Stimulated activated naive B cell treated with anti-CD40 and anti-IgM and Interleukin-4, amounts not matched to agents 10 μg/mL and 1 μg/mL and 100 μg/mL, for 72 hours (primary cell): ENCODE measurements at regions not wholly inside any gene's neighbourhood (a gene's known extent, or its start where the extent isn't known, plus 50 kb on each side); places are given as distances from the start of the nearest gene placed in this dataset.
"Not testable (repeated sequence)": the region's sequence is repeated elsewhere in the genome, so short reads cannot be mapped to it uniquely, and the experiment has no call there.

Experiments
- ATAC-seq, 2 donors: fragments of 150-1000 bp; cut with Tn5 transposase; replicated peaks; 2 replicates each; pipeline ENCODE4 v1.10.0; 2021; ENCODE audit warnings: moderate library complexity in 1 of 2
- DNase-seq: peaks from one replicate; pipeline ENCODE4 v3.0.0; 2021
- H3K27ac Mint-ChIP-seq: one replicate; pipeline ENCODE4 v1.8.0; 2022; ENCODE audit warnings: mild to moderate bottlenecking, mixed read lengths
- H3K27me3 Mint-ChIP-seq, 2 donors: one replicate each; pipeline ENCODE4 v1.8.0; 2022; ENCODE audit warnings: mixed read lengths in 2 of 2
- H3K36me3 Mint-ChIP-seq, 2 donors: one replicate each; pipeline ENCODE4 v1.8.0; 2022; ENCODE audit warnings: mixed read lengths in 2 of 2, mild to moderate bottlenecking in 1 of 2
- H3K4me1 Mint-ChIP-seq, 2 donors: one replicate each; pipeline ENCODE4 v1.8.0; 2022; ENCODE audit warnings: mixed read lengths in 2 of 2, mild to moderate bottlenecking in 1 of 2
- H3K4me3 Mint-ChIP-seq, 2 donors: one replicate each; pipeline ENCODE4 v1.8.0; 2022; ENCODE audit warnings: mild to moderate bottlenecking in 2 of 2, mixed read lengths in 2 of 2, moderate library complexity in 1 of 2
- H3K9me3 Mint-ChIP-seq, 2 donors: one replicate each; pipeline ENCODE4 v1.8.0; 2022; ENCODE audit warnings: mixed read lengths in 2 of 2, mild to moderate bottlenecking in 1 of 2

DNA sequence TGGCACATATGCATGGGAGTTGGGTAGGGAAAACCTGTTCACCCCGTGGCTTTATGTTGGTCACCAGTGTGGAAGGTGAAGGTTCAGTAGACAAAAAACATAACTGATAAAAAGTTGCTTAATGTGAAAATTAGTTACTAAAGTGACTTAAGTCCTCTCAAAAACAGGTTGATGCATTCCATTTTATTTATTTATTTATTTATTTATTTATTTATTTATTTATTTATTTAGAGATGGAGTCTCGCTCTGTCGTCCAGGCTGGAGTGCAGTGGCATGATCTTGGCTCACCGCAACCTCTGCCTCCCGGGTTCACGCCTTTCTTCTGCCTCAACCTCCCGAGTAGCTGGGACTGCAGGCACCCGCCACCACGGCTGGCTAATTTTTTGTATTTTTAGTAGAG is 541.0 kb downstream of the DCDC2C start:
- not testable (repeated sequence) for H3K27ac Mint-ChIP-seq, H3K36me3 Mint-ChIP-seq, DNase-seq, H3K4me1 Mint-ChIP-seq, ATAC-seq, H3K4me3 Mint-ChIP-seq, H3K27me3 Mint-ChIP-seq, H3K9me3 Mint-ChIP-seq

DNA sequence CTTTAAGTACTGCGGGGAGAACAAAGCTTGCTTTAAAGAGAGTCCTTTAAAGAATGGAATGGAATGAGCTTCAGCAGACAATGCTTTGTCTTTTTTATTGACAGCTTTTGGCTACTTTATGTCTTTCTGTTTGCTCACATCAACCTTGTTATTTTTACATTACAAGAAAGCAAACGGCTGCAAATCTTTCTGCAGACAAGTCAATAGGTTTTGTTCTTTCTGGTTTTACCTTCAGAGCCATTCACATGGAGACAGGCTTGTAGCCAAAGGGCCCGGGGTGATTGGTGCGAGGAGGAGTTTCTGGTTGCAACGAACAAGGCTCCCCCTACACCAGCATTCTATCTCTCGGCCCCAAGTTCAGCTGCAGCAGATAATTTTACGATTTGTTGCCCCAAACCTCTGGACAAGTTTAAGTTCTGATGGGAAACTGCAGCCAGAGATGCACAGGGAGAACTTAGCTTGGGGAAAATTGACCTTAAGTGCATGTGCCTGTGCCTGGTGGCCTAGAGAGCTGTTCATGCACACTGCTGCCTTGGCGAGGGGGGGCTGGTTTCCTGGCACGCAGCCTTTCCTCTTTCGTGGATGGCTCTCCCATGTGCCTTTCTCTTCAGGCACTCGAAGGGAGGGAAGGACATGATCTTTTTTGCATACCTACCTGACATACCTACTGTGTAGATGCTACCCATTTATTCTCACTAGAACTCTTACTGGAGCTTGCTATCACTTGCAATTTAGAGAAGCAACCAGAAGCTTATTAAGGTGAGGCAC is 543.2 kb downstream of the DCDC2C start:
- no peak for DNase-seq
- ATAC-seq = no peak
- H3K9me3 Mint-ChIP-seq = peaks cover 1 to 6% of the 10 kb centered on the region in 2 donors
- peaks cover 0 to 1% of the 10 kb centered on the region in 2 donors for H3K36me3 Mint-ChIP-seq
- no peak overlapping the region for H3K4me3 Mint-ChIP-seq
- no peak overlapping the region for H3K27ac Mint-ChIP-seq
- peaks cover 3 to 5% of the 10 kb centered on the region in 2 donors for H3K27me3 Mint-ChIP-seq
- H3K4me1 Mint-ChIP-seq = no peaks in the 10 kb centered on the region

DNA sequence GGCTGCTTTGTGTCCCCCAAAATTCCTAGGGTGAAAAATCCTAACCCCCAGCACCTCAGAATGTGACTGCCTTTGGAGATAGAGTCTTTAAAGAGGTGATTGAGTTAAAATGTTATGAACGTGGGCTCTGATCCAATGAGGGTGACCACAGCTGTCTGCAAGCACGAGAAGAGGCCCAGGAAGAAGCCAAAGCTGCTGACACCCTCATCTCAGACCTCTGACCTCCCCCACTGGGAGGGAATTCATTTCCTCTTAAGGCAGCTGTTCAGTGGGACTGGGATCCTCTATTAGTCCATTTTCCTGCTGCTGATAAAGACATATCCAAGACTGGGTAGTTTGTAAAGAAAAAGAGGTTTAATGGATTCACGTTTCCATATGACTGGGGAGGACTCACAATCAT is 544.4 kb downstream of the DCDC2C start:
- no peak overlapping the region for H3K27ac Mint-ChIP-seq
- peaks cover 0 to 1% of the 10 kb centered on the region in 2 donors for H3K36me3 Mint-ChIP-seq
- peaks cover 6 to 7% of the 10 kb centered on the region in 2 donors for H3K27me3 Mint-ChIP-seq
- H3K4me1 Mint-ChIP-seq = no peaks in the 10 kb centered on the region
- no peak for ATAC-seq
- no peak overlapping the region for H3K4me3 Mint-ChIP-seq
- no peak for DNase-seq
- H3K9me3 Mint-ChIP-seq = peaks cover 1 to 6% of the 10 kb centered on the region in 2 donors

DNA sequence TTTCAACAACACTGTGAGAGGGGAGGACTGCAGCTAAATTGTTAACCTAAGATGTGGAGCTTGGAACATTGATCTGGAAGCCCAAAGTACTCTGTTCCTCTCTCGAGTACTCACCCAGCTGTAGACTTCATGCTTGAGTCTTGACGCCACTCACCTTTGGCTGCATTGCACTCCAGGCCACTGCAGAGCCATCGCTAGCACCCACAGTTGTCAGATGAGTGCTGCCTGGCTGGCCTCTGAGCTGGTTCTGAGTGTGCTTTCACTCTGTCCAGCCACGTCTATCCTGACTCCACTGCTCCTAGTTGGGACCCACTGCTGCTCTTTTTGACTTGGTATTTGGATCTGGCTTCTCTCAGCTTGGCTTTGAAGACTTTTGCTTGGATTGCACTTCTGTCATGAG is 552.1 kb downstream of the DCDC2C start:
- Mint-ChIP-seq H3K9me3 (no peaks in the 10 kb centered on the region), H3K27ac (no peak overlapping the region), H3K27me3 (peaks cover 6 to 7% of the 10 kb centered on the region in 2 donors), H3K4me1 (peaks cover 8% of the 10 kb centered on the region in 2 donors), H3K36me3 (no peaks in the 10 kb centered on the region), H3K4me3 (no peak overlapping the region)
- DNase-seq = no peak
- no peak for ATAC-seq

GRCh38 chr2:4256351-4256750 is 553.0 kb downstream of the DCDC2C start:
- ATAC-seq (peak; percentile 58 to 73), DNase-seq (no peak)
- H3K4me3 Mint-ChIP-seq = no peak overlapping the region
- H3K9me3 Mint-ChIP-seq = no peaks in the 10 kb centered on the region
- no peak overlapping the region for H3K27ac Mint-ChIP-seq
- H3K27me3 Mint-ChIP-seq = peaks cover 4% of the 10 kb centered on the region in 2 donors
- peaks cover 8% of the 10 kb centered on the region in 2 donors for H3K4me1 Mint-ChIP-seq
- no peaks in the 10 kb centered on the region for H3K36me3 Mint-ChIP-seq

- H3K27ac Mint-ChIP-seq = no peak overlapping the region
- peaks cover 8% of the 10 kb centered on the region in 2 donors for H3K4me1 Mint-ChIP-seq
- no peaks in the 10 kb centered on the region for H3K27me3 Mint-ChIP-seq
- H3K9me3 Mint-ChIP-seq = no peaks in the 10 kb centered on the region
- H3K36me3 Mint-ChIP-seq = no peaks in the 10 kb centered on the region
- DNase-seq (no peak), ATAC-seq (no peak)
- H3K4me3 Mint-ChIP-seq = no peak overlapping the region
These were observed 555.2 kb downstream of the DCDC2C start for GRCh38 chr2:4258563-4258962.

GRCh38 chr2:4265936-4266335 is 562.6 kb downstream of the DCDC2C start:
- no peaks in the 10 kb centered on the region for H3K27me3 Mint-ChIP-seq
- DNase-seq (no peak), ATAC-seq (no peak)
- no peaks in the 10 kb centered on the region for H3K36me3 Mint-ChIP-seq
- no peak overlapping the region for H3K4me3 Mint-ChIP-seq
- H3K27ac Mint-ChIP-seq = no peak overlapping the region
- H3K9me3 Mint-ChIP-seq = no peaks in the 10 kb centered on the region
- H3K4me1 Mint-ChIP-seq = peaks cover 2 to 5% of the 10 kb centered on the region in 2 donors

GRCh38 chr2:4269885-4270284 is 566.5 kb downstream of the DCDC2C start:
- Mint-ChIP-seq H3K27ac (no peak overlapping the region), H3K4me3 (no peak overlapping the region), H3K9me3 (no peaks in the 10 kb centered on the region), H3K36me3 (no peaks in the 10 kb centered on the region), H3K4me1 (peaks cover 2 to 5% of the 10 kb centered on the region in 2 donors), H3K27me3 (no peaks in the 10 kb centered on the region)
- DNase-seq = no peak
- no peak for ATAC-seq

DNA sequence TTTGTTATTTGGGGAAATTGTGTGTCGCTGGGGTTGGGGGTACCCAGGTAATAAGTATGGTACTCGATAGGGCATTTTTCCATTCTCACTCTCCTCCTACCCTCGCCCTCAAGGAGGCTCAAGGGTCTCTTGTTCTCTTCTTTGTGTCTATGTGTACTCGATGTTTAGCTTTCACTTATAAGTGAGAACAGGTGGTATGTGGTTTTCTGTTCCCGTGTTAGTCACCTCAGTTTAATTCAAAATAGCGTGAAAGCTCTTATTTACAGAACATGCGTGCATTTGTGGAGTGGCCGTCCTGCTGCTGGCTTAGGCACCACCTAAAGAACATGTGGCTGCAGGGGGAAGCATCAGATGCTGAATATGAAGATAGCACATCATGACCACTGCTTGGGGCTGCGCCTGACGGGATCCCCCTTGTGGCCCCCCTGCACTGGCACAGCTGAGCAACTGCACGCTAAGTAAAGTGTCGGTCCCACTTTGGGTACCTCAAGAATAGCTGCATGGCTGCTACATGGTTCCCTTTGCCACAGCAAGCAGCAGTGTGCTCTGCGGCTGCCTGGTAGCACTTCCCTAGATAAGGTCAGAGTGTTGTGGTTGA is 569.0 kb downstream of the DCDC2C start:
- no peak overlapping the region for H3K4me3 Mint-ChIP-seq

GRCh38 chr2:4278392-4278791 is 575.0 kb downstream of the DCDC2C start:
- DNase-seq (no peak), ATAC-seq (no peak)
- Mint-ChIP-seq H3K36me3 (no peaks in the 10 kb centered on the region), H3K4me3 (no peak overlapping the region), H3K9me3 (peaks cover 1 to 3% of the 10 kb centered on the region in 2 donors), H3K27me3 (peaks cover 0 to 4% of the 10 kb centered on the region in 2 donors), H3K4me1 (no peaks in the 10 kb centered on the region), H3K27ac (no peak overlapping the region)

More for the DNA sequence above, 569.0 kb downstream of the DCDC2C start:
- no peak for DNase-seq
- Mint-ChIP-seq H3K27me3 (peaks cover 0 to 4% of the 10 kb centered on the region in 2 donors), H3K4me1 (no peaks in the 10 kb centered on the region), H3K9me3 (no peaks in the 10 kb centered on the region), H3K36me3 (no peaks in the 10 kb centered on the region), H3K27ac (no peak overlapping the region)
- no peak for ATAC-seq

- Mint-ChIP-seq H3K4me3 (no peak overlapping the region), H3K36me3 (no peaks in the 10 kb centered on the region), H3K27me3 (peaks cover 0 to 4% of the 10 kb centered on the region in 2 donors), H3K4me1 (no peaks in the 10 kb centered on the region), H3K27ac (no peak overlapping the region), H3K9me3 (peaks cover 1 to 3% of the 10 kb centered on the region in 2 donors)
- no peak for ATAC-seq
- no peak for DNase-seq
These were observed 576.1 kb downstream of the DCDC2C start for GRCh38 chr2:4279431-4279830.

DNA sequence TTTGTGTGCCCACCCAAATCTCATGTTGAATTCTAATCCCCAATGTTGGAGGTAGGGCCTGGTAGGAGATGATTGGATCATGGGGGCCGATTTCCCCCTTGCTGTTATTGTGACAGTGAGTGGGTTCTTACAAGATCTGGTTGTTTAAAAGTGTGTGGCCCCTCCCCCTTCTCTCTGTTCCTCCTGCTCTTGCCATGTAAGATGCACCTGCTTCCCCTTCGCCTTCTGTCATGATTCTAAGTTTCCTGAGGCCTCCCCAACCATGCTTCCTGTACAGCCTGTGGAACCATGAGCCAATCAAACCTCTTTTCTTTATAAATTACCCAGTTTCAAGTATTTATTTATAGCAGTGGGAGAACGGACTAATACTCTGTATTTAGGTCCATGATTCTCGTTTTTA is 588.1 kb downstream of the DCDC2C start:
- H3K9me3 Mint-ChIP-seq = peaks cover 5 to 8% of the 10 kb centered on the region in 2 donors
- DNase-seq (no peak), ATAC-seq (peak; percentile 65 to 68)
- H3K27me3 Mint-ChIP-seq = no peaks in the 10 kb centered on the region
- H3K36me3 Mint-ChIP-seq = no peaks in the 10 kb centered on the region
- H3K27ac Mint-ChIP-seq = no peak overlapping the region
- peaks cover 13 to 20% of the 10 kb centered on the region in 2 donors for H3K4me1 Mint-ChIP-seq
- H3K4me3 Mint-ChIP-seq = no peak overlapping the region

GRCh38 chr2:4295680-4296079 is 592.3 kb downstream of the DCDC2C start:
- DNase-seq = no peak
- H3K4me3 Mint-ChIP-seq = no peak overlapping the region
- no peak overlapping the region for H3K27ac Mint-ChIP-seq
- no peak for ATAC-seq
- peaks cover 2 to 5% of the 10 kb centered on the region in 2 donors for H3K9me3 Mint-ChIP-seq
- peaks cover 22 to 49% of the 10 kb centered on the region in 2 donors for H3K4me1 Mint-ChIP-seq
- H3K27me3 Mint-ChIP-seq = no peaks in the 10 kb centered on the region
- H3K36me3 Mint-ChIP-seq = no peaks in the 10 kb centered on the region

DNA sequence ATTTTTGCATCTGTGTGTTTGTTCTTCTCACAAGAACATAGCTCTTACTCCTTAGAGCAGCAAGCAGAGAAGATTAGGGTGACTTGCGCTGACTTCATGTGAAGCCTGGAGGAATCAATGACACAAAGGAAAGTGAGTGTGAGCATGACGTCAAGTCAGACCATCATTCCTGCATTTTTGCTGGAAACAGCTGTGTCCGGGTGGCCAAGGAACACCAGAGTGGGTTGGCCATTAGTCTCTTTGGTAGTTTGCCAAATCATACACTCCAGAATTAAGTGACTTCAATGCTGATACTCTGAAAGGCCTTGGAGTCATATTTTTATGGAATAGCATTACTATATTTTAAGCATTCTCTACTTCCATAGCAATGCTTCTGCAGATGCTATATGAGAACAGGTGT is 597.2 kb downstream of the DCDC2C start:
- Mint-ChIP-seq H3K4me1 (peaks cover 11 to 29% of the 10 kb centered on the region in 2 donors), H3K4me3 (no peak overlapping the region), H3K36me3 (no peaks in the 10 kb centered on the region), H3K27me3 (no peaks in the 10 kb centered on the region), H3K27ac (no peak overlapping the region), H3K9me3 (no peaks in the 10 kb centered on the region)
- ATAC-seq (no peak), DNase-seq (no peak)

DNA sequence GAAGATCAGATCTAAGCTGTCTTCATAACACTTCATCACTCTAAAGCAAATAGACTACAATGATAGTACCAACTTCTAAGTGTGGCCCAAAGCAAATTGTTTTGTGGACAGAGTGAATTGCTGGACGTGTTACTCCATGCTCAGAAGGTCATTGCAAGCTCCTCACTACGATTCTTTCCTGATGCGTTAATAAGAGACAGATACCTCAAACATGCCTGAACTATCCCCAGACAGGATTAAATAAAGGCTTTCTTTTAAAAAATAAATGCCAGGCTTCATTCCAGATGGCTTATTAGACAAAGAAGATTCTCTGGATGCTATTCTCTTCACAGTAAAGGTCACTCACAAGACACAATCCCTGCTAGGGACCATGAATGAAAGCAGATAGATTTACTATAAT is 621.2 kb downstream of the DCDC2C start:
- Mint-ChIP-seq H3K4me1 (no peaks in the 10 kb centered on the region), H3K4me3 (no peak overlapping the region), H3K9me3 (peaks cover 0 to 4% of the 10 kb centered on the region in 2 donors), H3K36me3 (no peaks in the 10 kb centered on the region), H3K27ac (no peak overlapping the region), H3K27me3 (no peaks in the 10 kb centered on the region)
- ATAC-seq (no peak), DNase-seq (no peak)
